VCaP (cell line): ENCODE measurements at regions not wholly inside any gene's neighbourhood (a gene's known extent, or its start where the extent isn't known, plus 50 kb on each side); places are given as distances from the start of the nearest gene placed in this dataset.

Experiments used
- H3K27ac ChIP-seq: fragments of 450-650 bp; 2 replicates; pipeline ENCODE4 v1.5.1; 2017
- CTCF ChIP-seq: fragments of 450-650 bp; conservative IDR thresholded peaks from 2 replicates; pipeline ENCODE4 v1.5.1; 2017; ENCODE audit warnings: mild to moderate bottlenecking, moderate library complexity

- H3K27ac ChIP-seq, result no peak overlapping the region
Observed at GRCh38 chr6:141290941-141291721, 841.6 kb upstream of the GJE1 start.

GRCh38 chr6:141288947-141289346, 843.8 kb upstream of the GJE1 start:
- no peak overlapping the region for H3K27ac ChIP-seq
- TF ChIP-seq CTCF, result no peak

More at GRCh38 chr6:141290941-141291721, 841.6 kb upstream of the GJE1 start:
- no peak for TF ChIP-seq CTCF

- H3K27ac ChIP-seq, result no peak overlapping the region
- no peak for TF ChIP-seq CTCF
Observed at GRCh38 chr6:141282263-141282662, 850.5 kb upstream of the GJE1 start.

- TF ChIP-seq CTCF, result no peak
- no peak overlapping the region for H3K27ac ChIP-seq
Observed at GRCh38 chr6:141269684-141270083, 863.0 kb upstream of the GJE1 start.

- no peak for TF ChIP-seq CTCF
- H3K27ac ChIP-seq, result no peak overlapping the region
Observed at GRCh38 chr6:141267420-141267819, 865.3 kb upstream of the GJE1 start.

DNA sequence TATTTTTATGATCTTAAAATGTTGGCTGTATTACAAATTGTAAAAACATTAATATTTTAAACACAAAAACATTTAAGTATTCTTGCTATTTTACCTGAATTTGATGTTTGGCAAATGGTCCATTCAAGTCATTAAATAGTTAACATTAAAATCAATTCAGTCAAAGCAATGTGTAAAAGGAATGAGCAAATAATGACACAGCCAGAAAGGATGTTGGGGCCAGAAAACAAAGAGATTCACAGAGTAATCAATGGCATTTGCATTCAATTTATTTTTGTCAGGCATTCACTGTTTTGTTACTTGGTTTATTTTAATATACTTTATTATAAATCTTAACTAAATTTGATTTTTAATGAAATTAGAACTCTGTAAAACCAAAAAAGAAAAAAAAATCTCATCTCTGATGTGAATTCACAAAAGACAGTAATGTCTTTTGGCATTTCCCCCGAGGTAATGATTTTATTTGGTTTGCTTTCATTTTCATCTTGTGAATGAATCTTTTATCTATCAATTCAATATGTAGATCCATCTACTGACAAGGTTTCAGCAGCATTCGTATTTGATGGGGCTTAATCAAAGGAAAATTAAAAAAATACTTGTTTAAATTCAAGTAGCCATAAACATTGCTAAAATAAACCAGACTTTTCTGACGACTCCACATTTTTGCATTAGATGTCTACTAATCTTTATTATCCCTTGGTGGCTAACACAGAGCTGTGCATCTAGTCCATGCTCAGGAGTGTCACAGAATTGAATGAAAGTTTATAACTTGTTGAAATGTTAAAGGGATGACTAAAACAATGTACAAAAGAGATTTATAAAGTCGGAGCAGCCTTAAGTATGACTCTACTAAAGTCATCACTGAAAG, 866.7 kb upstream of the GJE1 start:
- no peak for TF ChIP-seq CTCF

DNA sequence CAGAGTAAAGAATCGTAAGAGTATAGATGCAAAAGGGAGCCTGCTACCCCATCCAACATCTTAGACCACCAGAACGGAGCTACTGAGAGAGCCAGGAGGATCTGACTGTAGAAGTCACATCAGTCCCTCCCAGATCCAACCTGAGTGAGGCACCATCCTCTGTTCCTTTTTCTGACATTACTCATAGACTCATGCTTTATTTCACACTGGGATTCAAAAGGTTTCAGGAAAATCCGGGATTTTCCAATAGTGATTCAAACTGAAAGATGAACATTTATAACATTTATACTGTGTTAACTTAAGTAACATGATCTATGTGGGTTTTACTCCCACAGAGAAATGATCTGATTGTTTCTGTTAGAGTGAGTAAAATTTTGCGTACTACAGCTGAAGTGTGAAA, 868.6 kb upstream of the GJE1 start:
- no peak overlapping the region for H3K27ac ChIP-seq
- TF ChIP-seq CTCF, result no peak

More for the DNA sequence above, 866.7 kb upstream of the GJE1 start:
- peak overlapping the region; percentile 32 for H3K27ac ChIP-seq
